Keratinocyte (primary cell): ENCODE measurements at regions not wholly inside any gene's neighbourhood (a gene's known extent, or its start where the extent isn't known, plus 50 kb on each side); places are given as distances from the start of the nearest gene placed in this dataset.

ENCODE experiments used
- CTCF ChIP-seq, 3 experiments: IDR thresholded peaks in 1 of 3; conservative IDR thresholded peaks in 1 of 3; optimal IDR thresholded peaks in 1 of 3; 2 replicates in 2 of 3; 3 replicates in 1 of 3; pipeline versions ENCODE3 to v1.5.1; 2011; ENCODE audit warnings: low read length in 3 of 3, mild to moderate bottlenecking in 3 of 3, moderate library complexity in 2 of 3, control low read depth in 1 of 3, inconsistent platforms in 1 of 3; ENCODE audit not compliant: insufficient read depth in 2 of 3; ENCODE audit errors: extremely low read depth in 1 of 3
- EZH2 ChIP-seq: IDR thresholded peaks from one replicate; pipeline ENCODE4 v1.6.1; 2012; ENCODE audit warnings: inconsistent platforms, mild to moderate bottlenecking, low read length, moderate library complexity

DNA sequence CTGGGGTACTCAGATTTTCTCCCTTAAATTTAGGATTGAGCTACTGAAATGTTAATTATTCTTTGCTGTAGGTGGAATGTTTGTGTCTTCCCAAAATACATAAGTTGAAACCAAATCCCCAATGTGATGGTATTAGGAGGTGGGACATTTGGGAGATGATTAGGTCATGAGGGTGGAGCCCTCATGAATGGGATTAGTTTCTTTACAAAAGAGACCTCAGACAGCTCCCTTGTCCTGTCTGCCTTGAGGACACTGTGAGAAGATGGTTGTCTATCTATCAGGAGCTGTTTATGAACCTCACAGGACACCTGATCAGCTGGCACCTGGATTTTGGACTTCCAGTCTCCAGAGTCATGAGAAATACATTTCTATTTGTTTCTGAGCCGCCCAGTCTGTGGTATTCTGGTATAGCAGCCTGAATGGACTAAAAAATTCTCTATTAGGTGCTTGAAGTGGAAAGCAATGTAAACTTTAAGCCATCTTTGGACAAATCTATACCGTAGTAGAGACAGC, 99.2 kb upstream of the UXS1 start:
- TF ChIP-seq CTCF (optimal IDR thresholded peaks at IDR 0.05 in 1 of 3, IDR thresholded peaks at IDR 0.05 in 1 of 3, conservative IDR thresholded peaks at IDR 0.05 in 1 of 3; ENCODE audit: extremely low read depth in 1 of 3, insufficient read depth in 2 of 3, low read length in 3 of 3) (no peak), EZH2 (no peak)
